PC-9 (cell line): ENCODE measurements at regions not wholly inside any gene's neighbourhood (a gene's known extent, or its start where the extent isn't known, plus 50 kb on each side); places are given as distances from the start of the nearest gene placed in this dataset.

Source experiments
- BruUV-seq: library from RNA; stranded (reverse); fragments of 400-500 nt; replicated peaks from 2 replicates; lab custom pipeline; 2021; lab: Mats Ljungman, UMichigan
- CTCF ChIA-PET: fragments of 300-600 bp; sonication (Branson Sonifier 250); formaldehyde crosslinking; loops from one replicate; lab custom pipeline; 2022; ENCODE audit warnings: antibody characterized with exemption; lab: Charles Lee
- POLR2A ChIA-PET: fragments of 300-600 bp; sonication (Branson Sonifier 250); formaldehyde crosslinking; loops from one replicate; lab custom pipeline; 2022; ENCODE audit warnings: antibody characterized with exemption; ENCODE audit not compliant: unreplicated experiment; lab: Charles Lee
- DNase-seq, 2 experiments: peaks; one replicate each; pipeline versions ENCODE4 v3.0.0 to v3.0.0-alpha.2; 2015 to 2022; ENCODE audit warnings: mixed read lengths in 1 of 2
- H2AFZ ChIP-seq: fragments of 200-600 bp; sonication (generic); 2 replicates; pipeline ENCODE4 v1.8.1; 2017; ENCODE audit warnings: antibody characterized with exemption
- H3F3A ChIP-seq: fragments of 200-600 bp; sonication (generic); 2 replicates; pipeline ENCODE4 v1.8.1; 2017; ENCODE audit warnings: antibody characterized with exemption, mild to moderate bottlenecking, low read depth; ENCODE audit not compliant: insufficient read depth
- H3K27ac ChIP-seq: fragments of 200-600 bp; sonication (generic); 2 replicates; pipeline ENCODE4 v1.6.1; 2016; ENCODE audit warnings: mixed run types
- H3K27me3 ChIP-seq: fragments of 200-600 bp; sonication (generic); 2 replicates; pipeline ENCODE4 v1.6.1; 2016; ENCODE audit warnings: low read depth, mixed run types; ENCODE audit not compliant: insufficient read depth
- H3K36me3 ChIP-seq: fragments of 200-600 bp; sonication (generic); 2 replicates; pipeline ENCODE4 v1.6.1; 2016; ENCODE audit warnings: low read depth, mixed run types
- H3K4me1 ChIP-seq: fragments of 200-600 bp; sonication (generic); replicated peaks from 2 replicates; pipeline ENCODE4 v1.6.1; 2016; ENCODE audit warnings: mixed run types; ENCODE audit not compliant: insufficient read depth
- H3K4me2 ChIP-seq: fragments of 200-600 bp; sonication (generic); 2 replicates; pipeline ENCODE4 v1.6.1; 2017; ENCODE audit warnings: mixed run types
- H3K4me3 ChIP-seq: fragments of 200-600 bp; sonication (generic); 2 replicates; pipeline ENCODE4 v1.6.1; 2016; ENCODE audit warnings: mixed run types
- H3K79me2 ChIP-seq: fragments of 200-600 bp; sonication (generic); 2 replicates; pipeline ENCODE4 v1.6.1; 2017; ENCODE audit warnings: low read depth, mixed run types
- H3K9me2 ChIP-seq: fragments of 200-600 bp; sonication (generic); 2 replicates; pipeline ENCODE4 v1.8.1; 2017; ENCODE audit warnings: mild to moderate bottlenecking; ENCODE audit not compliant: insufficient read depth
- H3K9me3 ChIP-seq: fragments of 200-600 bp; sonication (generic); 2 replicates; pipeline ENCODE4 v1.8.1; 2016; ENCODE audit warnings: low read depth; ENCODE audit not compliant: insufficient read depth
- H4K20me1 ChIP-seq: fragments of 200-600 bp; sonication (generic); 2 replicates; pipeline ENCODE4 v1.8.1; 2017; ENCODE audit not compliant: insufficient read depth
- CTCF ChIP-seq: fragments of 200-600 bp; sonication (generic); conservative IDR thresholded peaks from 2 replicates; pipeline ENCODE4 v1.6.1; 2017; ENCODE audit warnings: mixed run types, antibody characterized with exemption, mild to moderate bottlenecking, moderate library complexity
- EZH2 ChIP-seq: fragments of 200-600 bp; sonication (generic); IDR thresholded peaks from 2 replicates; pipeline ENCODE4 v1.8.0; 2017; ENCODE audit warnings: antibody characterized with exemption, low read depth
- intact Hi-C: fragments of 100-400 bp; cut with micrococcal nuclease; formaldehyde crosslinking; loops from one replicate; pipeline ENCODE4 v1.10.0; 2022; ENCODE audit not compliant: unreplicated experiment

- intact Hi-C loops = no loop called here
- BruUV-seq = no TSS peak
- Histone ChIP-seq H4K20me1 (no peaks in the 10 kb centered on the region), H3K27ac (no peak overlapping the region), H3K36me3 (no peaks in the 10 kb centered on the region), H3K9me2 (no peaks in the 10 kb centered on the region; the same call in 1 of the 2 replicates), H3K4me2 (no peak overlapping the region), H3K4me3 (no peak overlapping the region), H3F3A (no peaks in the 10 kb centered on the region), H3K79me2 (no peaks in the 10 kb centered on the region), H2AFZ (no peak overlapping the region), H3K4me1 (no peaks in the 10 kb centered on the region), H3K9me3 (no peaks in the 10 kb centered on the region), H3K27me3 (no peaks in the 10 kb centered on the region)
- no peak for DNase-seq
- CTCF ChIA-PET = no interaction called here
- TF ChIP-seq CTCF (no peak), EZH2 (no peak)
- POLR2A ChIA-PET = no interaction called here
These were observed 76.8 kb upstream of the SEM1 start for GRCh38 chr7:96786261-96786997.

GRCh38 chr7:96786998-96787395 lies 77.4 kb upstream of the SEM1 start:
- no peaks in the 10 kb centered on the region for H3K4me1 ChIP-seq
- H3K4me3 ChIP-seq = no peak overlapping the region
- no peaks in the 10 kb centered on the region for H3K27me3 ChIP-seq
- H4K20me1 ChIP-seq = no peaks in the 10 kb centered on the region
- no peaks in the 10 kb centered on the region; the same call in 1 of the 2 replicates for H3K9me2 ChIP-seq
- TF ChIP-seq EZH2 (no peak), CTCF (no peak)
- H3K27ac ChIP-seq = no peak overlapping the region
- POLR2A ChIA-PET = no interaction called here
- DNase-seq = no peak
- no peaks in the 10 kb centered on the region for H3K36me3 ChIP-seq
- CTCF ChIA-PET = no interaction called here
- no peak overlapping the region for H2AFZ ChIP-seq
- BruUV-seq = no TSS peak
- no peaks in the 10 kb centered on the region for H3F3A ChIP-seq
- H3K4me2 ChIP-seq = no peak overlapping the region
- no peaks in the 10 kb centered on the region for H3K79me2 ChIP-seq
- intact Hi-C loops = no loop called here
- H3K9me3 ChIP-seq = no peaks in the 10 kb centered on the region

GRCh38 chr7:96789914-96790313 lies 80.3 kb upstream of the SEM1 start:
- Histone ChIP-seq H3K79me2 (no peaks in the 10 kb centered on the region), H4K20me1 (no peaks in the 10 kb centered on the region), H3K27ac (no peak overlapping the region), H3K36me3 (no peaks in the 10 kb centered on the region), H2AFZ (no peak overlapping the region), H3K4me3 (no peak overlapping the region), H3F3A (no peaks in the 10 kb centered on the region), H3K9me3 (no peaks in the 10 kb centered on the region), H3K4me2 (no peak overlapping the region), H3K9me2 (no peaks in the 10 kb centered on the region), H3K4me1 (no peaks in the 10 kb centered on the region), H3K27me3 (no peaks in the 10 kb centered on the region)
- TF ChIP-seq EZH2 (no peak), CTCF (no peak)
- no peak for DNase-seq
- ChIA-PET POLR2A (no interaction called here), CTCF (no interaction called here)
- intact Hi-C loops = no loop called here
- no TSS peak for BruUV-seq
